ENCODE measurements at regions not wholly inside any gene's neighbourhood (a gene's known extent, or its start where the extent isn't known, plus 50 kb on each side); places are given as distances from the start of the nearest gene placed in this dataset.

DNA sequence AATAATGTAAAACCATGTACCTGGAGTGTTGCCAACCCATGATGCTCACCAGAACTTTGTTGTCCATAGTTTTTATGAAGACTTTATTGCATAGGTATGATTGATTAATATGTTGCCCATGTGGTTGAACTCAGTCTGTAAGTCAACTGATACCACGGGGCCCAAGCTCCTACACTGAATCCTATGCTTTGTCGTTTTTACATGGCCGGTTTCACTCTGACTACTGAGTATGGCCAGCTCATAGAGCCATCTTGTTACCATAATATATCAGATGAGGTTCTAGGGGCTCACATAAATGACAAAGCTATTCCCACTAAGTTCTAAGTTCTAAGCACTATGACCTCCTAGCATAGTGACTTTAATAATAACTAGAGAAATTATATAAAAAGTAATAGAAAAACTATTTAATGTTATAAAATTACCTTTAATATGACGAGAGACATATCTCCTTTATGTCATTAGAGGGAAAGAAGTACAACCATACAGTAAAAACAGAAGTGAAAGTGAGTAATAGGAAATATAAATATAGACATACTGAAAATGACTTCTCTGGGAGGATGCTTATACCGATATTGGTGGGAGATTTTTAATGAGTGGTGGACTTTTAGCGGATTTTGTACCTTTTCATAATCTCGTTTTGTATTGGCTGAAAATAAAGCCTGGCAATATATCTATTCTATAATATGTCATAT lies 983.4 kb upstream of the PRMT6 start:
- DNase-seq (ENCODE audit: low read depth in 2 of 2): no peak

DNA sequence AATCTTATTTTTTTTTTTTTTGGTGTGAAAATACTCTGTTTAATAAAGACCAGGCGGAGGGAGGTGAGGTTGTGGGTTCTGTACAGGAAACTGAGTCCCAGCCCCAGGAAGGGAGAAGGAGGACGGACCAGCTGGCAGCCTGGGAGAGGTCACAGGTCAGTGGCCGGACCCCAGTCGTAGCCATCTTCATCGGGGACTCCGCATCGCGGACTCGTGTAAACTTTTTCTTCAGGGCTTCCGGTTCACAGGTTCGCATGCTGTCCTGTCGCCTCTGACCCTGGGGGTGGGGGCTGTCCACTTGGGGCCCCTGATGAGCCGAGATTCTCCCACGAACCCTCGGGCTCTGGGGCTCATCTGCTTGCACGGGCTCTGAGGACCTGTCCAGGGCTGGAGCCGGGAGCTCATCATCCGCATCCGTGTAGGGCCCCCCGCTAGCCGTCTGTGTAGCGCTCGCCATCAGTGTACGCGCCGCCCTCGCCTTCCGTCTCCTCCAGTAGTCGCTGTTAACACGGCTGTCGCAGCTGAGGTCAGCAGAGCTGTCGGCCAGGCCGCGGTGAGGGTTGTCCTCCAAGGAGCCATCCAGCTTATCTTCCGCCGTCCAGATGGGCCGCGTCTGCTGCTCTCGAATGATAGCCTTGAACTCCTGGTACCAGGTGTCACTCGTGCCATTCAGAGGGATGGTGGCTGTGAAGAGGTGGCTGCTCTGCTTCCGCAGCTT lies 975.7 kb upstream of the PRMT6 start:
- no peak for DNase-seq (ENCODE audit: low read depth in 2 of 2)

DNA sequence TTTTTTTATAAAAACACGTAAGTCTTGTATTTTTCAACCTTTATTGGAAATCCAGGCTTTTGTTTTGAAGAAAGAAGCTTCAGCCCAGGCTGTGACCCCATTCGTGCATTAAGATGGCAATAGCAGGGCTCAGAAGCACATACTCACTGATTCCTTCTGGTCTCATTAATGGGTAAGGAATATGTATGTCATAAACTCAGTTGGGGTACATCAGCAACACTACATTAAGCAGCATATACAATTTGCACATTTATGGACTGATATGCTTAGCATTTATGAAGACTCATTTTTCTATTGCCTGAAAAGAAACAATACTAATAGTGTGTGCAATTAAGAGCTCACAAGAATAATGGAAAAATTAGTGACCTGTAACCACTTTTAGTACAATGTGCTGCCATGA lies 945.4 kb upstream of the PRMT6 start:
- no peak for DNase-seq (ENCODE audit: low read depth in 2 of 2)

GRCh38 chr1:106113851-106114250 lies 942.6 kb upstream of the PRMT6 start:
- no peak for DNase-seq (ENCODE audit: low read depth in 2 of 2)

DNA sequence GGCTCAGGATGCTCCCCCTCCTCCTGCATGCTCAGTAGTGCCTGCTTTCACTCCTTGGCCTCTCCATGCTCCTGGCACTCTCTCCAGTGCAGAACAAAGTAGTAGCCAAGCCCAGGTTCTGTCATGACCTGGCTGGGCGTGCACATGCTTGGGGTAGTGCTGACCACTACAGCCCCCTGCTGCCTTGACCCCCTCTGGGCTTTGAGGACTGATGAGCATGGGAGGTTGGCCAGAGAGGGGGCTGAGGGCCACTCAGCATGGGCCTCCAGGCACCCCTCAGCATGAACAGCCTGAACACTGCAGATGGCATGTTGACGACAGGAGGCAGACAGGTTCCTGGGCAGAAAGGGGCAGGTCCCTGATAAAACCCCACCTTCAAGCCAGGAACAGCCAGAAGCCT lies 935.7 kb upstream of the PRMT6 start:
- no peak for DNase-seq (ENCODE audit: low read depth in 2 of 2)

GRCh38 chr1:106121728-106122127 lies 934.7 kb upstream of the PRMT6 start:
- DNase-seq (ENCODE audit: low read depth in 2 of 2): no peak

- DNase-seq (ENCODE audit: low read depth in 2 of 2): no peak
Measured at GRCh38 chr1:106134561-106134960, 921.9 kb upstream of the PRMT6 start.

- no peak for DNase-seq (ENCODE audit: low read depth in 2 of 2)
Measured at GRCh38 chr1:106173101-106173500, 883.4 kb upstream of the PRMT6 start.

DNA sequence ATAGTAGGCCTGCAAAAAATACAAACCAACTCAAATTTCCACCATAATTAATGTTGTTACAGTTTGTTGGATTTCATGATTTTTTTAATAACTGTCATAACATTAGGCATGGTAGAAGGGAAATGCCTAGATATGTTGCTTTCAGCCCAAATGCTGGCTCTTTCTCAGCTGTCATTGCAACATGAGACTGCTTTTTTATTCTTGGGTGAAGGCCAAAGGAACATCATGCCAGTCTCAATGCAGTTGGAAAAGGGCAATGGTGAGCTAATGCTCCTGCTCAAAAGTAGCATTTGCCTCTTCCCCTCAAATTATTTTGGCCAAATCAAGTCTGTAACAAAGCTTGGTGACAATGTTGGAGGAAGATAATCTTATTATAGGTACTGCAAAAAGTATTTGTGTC lies 877.7 kb upstream of the PRMT6 start:
- DNase-seq (ENCODE audit: low read depth in 2 of 2): no peak

GRCh38 chr1:106181866-106182265 lies 874.6 kb upstream of the PRMT6 start:
- DNase-seq (ENCODE audit: low read depth in 2 of 2): no peak

GRCh38 chr1:106185089-106185488 lies 871.4 kb upstream of the PRMT6 start:
- no peak for DNase-seq (ENCODE audit: low read depth in 2 of 2)

GRCh38 chr1:106189780-106190179 lies 866.7 kb upstream of the PRMT6 start:
- no peak for DNase-seq (ENCODE audit: low read depth in 2 of 2)

GRCh38 chr1:106194206-106194605 lies 862.3 kb upstream of the PRMT6 start:
- no peak for DNase-seq (ENCODE audit: low read depth in 2 of 2)

- no peak for DNase-seq (ENCODE audit: low read depth in 2 of 2)
Measured at GRCh38 chr1:106200711-106201110, 855.8 kb upstream of the PRMT6 start.

GRCh38 chr1:106207185-106207584 lies 849.3 kb upstream of the PRMT6 start:
- DNase-seq (ENCODE audit: low read depth in 2 of 2): no peak

DNA sequence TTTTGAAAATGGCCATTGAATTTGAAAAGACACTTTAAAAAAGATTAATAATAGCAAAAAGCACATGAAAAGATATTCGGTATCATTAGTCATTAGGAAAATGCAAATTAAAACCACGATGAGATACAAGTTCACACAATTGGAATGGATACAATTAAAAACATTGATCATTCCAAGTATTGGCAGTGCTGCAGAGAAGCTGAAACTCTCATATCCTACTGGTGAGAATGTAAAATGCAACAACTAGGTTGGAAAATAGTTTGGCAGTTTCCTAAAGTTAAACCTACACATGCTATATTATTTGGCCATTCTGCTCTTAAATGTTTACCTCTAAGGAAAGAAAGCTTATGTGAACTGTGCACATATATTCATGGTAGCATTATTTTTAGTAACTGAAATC lies 838.7 kb upstream of the PRMT6 start:
- no peak for DNase-seq (ENCODE audit: low read depth in 2 of 2)

DNA sequence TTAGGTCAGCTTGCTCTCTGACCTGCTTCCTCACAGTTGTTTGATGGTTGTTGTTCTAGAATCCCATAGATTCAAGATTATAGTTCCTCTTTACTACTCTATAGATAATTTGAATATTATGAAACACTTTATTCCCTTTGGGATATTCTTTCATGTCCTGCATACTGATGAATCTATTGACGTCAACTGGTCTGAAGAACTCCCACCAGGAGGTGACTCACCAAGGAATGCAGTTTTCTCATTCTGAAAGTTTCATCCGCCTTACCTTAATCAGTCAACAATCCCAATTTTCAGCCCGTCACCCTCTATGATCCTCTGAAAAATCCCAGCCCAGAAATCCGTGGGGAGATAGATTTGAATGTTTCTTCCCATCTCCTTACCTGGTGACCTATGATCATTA lies 834.1 kb upstream of the PRMT6 start:
- DNase-seq (ENCODE audit: low read depth in 2 of 2): peak; percentile 15 to 16

DNA sequence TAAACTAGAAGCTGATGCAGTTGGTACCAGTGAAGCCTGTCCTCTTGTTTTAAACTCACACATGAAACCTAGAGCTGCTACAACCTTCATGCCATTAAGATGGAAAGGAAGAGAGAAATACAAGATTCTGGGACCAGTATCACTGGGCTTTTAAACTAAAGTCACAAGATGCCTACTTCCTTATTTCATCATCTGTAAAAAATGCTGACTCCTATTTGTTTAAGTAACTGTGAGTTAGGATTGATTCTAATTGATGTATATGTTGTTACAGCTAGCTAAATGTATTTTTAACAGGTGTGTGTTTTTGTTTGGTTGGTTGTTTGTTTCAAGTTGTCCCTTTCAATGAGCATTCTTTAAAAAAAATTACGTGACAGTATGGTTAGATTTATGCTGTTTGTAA lies 833.3 kb upstream of the PRMT6 start:
- no peak for DNase-seq (ENCODE audit: low read depth in 2 of 2)

DNA sequence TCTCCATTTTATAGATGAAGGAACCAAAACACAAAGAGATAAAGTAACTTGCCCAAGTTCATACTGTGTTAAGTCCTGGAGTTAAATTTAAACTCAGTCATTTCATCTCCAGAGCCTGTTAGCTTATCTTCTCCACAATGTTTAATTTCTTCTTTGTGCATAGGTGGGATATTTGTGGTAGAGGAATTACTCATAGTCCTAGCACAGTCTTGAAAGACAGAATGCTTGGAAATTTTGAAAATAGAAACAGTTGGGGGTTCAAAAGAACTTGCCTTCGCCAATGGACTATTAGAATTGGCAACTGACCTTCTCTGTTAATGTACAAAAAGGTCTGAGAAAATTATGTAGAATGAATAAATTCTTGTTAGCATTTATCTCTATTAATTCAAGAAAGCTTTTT lies 832.0 kb upstream of the PRMT6 start:
- DNase-seq (ENCODE audit: low read depth in 2 of 2): peak in 1 of 2 experiments; percentile 11

DNA sequence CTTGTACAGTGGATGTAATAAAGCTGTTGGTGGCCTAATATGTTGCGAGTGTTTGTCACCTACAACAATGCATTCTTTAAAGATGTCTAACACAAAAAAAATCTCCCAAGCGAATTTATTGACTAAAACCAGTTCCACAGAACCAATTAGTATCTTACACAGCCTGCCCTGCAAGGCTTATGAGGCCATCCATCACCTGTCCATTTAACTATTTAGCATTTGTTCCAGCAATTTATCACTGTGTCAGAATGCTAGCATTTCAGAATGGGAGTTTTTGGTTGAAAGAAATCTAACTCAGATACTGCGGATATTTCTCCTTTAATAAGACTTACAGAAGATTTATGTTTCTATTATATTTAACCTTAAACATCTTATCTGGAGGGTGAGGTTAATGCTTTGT lies 831.1 kb upstream of the PRMT6 start:
- DNase-seq (ENCODE audit: low read depth in 2 of 2): no peak

- DNase-seq (ENCODE audit: low read depth in 2 of 2): no peak
Measured at GRCh38 chr1:106226550-106226949, 829.9 kb upstream of the PRMT6 start.

- DNase-seq (ENCODE audit: low read depth in 2 of 2): no peak
Measured at GRCh38 chr1:106232128-106232527, 824.3 kb upstream of the PRMT6 start.

DNA sequence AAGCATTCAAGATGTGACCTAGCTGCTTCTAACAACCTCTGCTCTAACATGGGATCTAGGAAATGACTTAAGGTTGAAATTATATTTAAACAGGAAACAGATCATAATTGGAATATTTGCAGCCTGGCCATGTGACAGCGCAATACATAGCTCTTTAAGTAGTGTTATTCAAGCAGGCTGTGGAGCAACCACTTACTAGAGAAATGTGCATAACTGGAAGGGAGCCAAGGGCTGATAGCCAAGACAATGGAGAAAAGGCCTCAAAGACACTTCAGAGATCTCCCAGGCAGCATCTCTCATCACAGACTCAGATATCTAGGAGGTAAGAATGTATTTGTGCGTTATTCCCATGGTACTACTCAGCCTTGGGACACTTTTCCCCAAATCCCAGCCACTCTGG lies 823.0 kb upstream of the PRMT6 start:
- peak; percentile 39 to 47 for DNase-seq (ENCODE audit: low read depth in 2 of 2)

- no peak for DNase-seq (ENCODE audit: low read depth in 2 of 2)
Measured at GRCh38 chr1:106249365-106249764, 807.1 kb upstream of the PRMT6 start.

Data from fibroblast of skin of left quadriceps (primary cell).